Endothelial cell of umbilical vein (primary cell): ENCODE measurements at regions not wholly inside any gene's neighbourhood (a gene's known extent, or its start where the extent isn't known, plus 50 kb on each side); places are given as distances from the start of the nearest gene placed in this dataset.

Source experiments
- BruUV-seq: library from RNA; stranded (reverse); fragments of 400-500 nt; replicated peaks from 2 replicates; lab custom pipeline; 2021; lab: Mats Ljungman, UMichigan
- CTCF ChIA-PET: fragments of 300-600, 350-600 bp; sonication (Branson Sonifier 250); formaldehyde crosslinking; loops from one replicate; lab custom pipeline; 2021; ENCODE audit warnings: antibody characterized with exemption, inconsistent platforms; lab: Charles Lee
- POLR2A ChIA-PET: fragments of 300-600, 350-600 bp; sonication (Branson Sonifier 250); formaldehyde crosslinking; loops from one replicate; lab custom pipeline; 2021; ENCODE audit warnings: antibody characterized with exemption, inconsistent platforms; lab: Charles Lee
- DNase-seq: peaks from one replicate; pipeline ENCODE4 v3.0.0-alpha.2; 2011; ENCODE audit warnings: low read depth, low spot score
- FAIRE-seq: peaks from 2 replicates; lab custom pipeline; 2011; peaks lifted over from hg19 to GRCh38; lab: Jason Lieb, UNC
- H2AFZ ChIP-seq: 2 replicates; pipeline ENCODE4 v1.6.0; 2012; ENCODE audit warnings: low read depth, low read length, control low read depth, inconsistent platforms
- H3K27ac ChIP-seq: 2 replicates; pipeline ENCODE4 v1.5.1; 2011; ENCODE audit warnings: low read depth, mild to moderate bottlenecking, control low read depth, low read length, moderate library complexity; ENCODE audit not compliant: insufficient read depth
- H3K27me3 ChIP-seq, 2 experiments: 2 replicates each; pipeline versions ENCODE4 v1.6.0 to v1.6.1; 2011; ENCODE audit warnings: low read length in 2 of 2, mixed read lengths in 1 of 2; ENCODE audit not compliant: control insufficient read depth in 2 of 2, insufficient read depth in 2 of 2
- H3K36me3 ChIP-seq, 2 experiments: 2 replicates in 1 of 2; 3 replicates in 1 of 2; pipeline ENCODE4 v1.5.1; 2011; ENCODE audit warnings: low read length in 2 of 2, mild to moderate bottlenecking in 1 of 2, moderate library complexity in 1 of 2; ENCODE audit not compliant: control insufficient read depth in 2 of 2, insufficient read depth in 2 of 2; ENCODE audit errors: extremely low read depth in 1 of 2
- H3K4me1 ChIP-seq: 3 replicates; pipeline ENCODE4 v1.5.1; 2011; ENCODE audit warnings: mild to moderate bottlenecking, low read length; ENCODE audit not compliant: control insufficient read depth, insufficient read depth; ENCODE audit errors: extremely low read depth
- H3K4me2 ChIP-seq: 2 replicates; pipeline ENCODE4 v1.6.1; 2011; ENCODE audit warnings: low read length, control low read depth, mixed read lengths; ENCODE audit not compliant: insufficient read depth
- H3K4me3 ChIP-seq, 3 experiments: fragments of 200-600 bp in 1 of 3; sonication (generic), shearing (Covaris generic) in 1 of 3; replicated peaks in 1 of 3; 2 replicates each; pipeline ENCODE4 v1.5.1; 2011 to 2016; ENCODE audit warnings: control low read depth in 3 of 3, low read length in 3 of 3, mild to moderate bottlenecking in 2 of 3, inconsistent platforms in 1 of 3, low read depth in 1 of 3, moderate library complexity in 1 of 3; ENCODE audit not compliant: insufficient read depth in 1 of 3
- H3K79me2 ChIP-seq: 2 replicates; pipeline ENCODE4 v1.6.0; 2012; ENCODE audit warnings: low read length, inconsistent platforms; ENCODE audit not compliant: control insufficient read depth, insufficient read depth
- H3K9ac ChIP-seq: replicated peaks from 2 replicates; pipeline ENCODE3; 2011; ENCODE audit warnings: low read length, control low read depth; ENCODE audit not compliant: insufficient read depth; ENCODE audit errors: extremely low read depth
- H3K9me1 ChIP-seq: replicated peaks from 3 replicates; pipeline ENCODE4 v1.6.0; 2011; ENCODE audit warnings: mild to moderate bottlenecking, low read length; ENCODE audit not compliant: control insufficient read depth, insufficient read depth; ENCODE audit errors: extremely low read depth
- H3K9me3 ChIP-seq: replicated peaks from 2 replicates; pipeline ENCODE4 v1.5.1; 2012; ENCODE audit warnings: low read length, inconsistent platforms; ENCODE audit not compliant: control insufficient read depth, insufficient read depth
- H4K20me1 ChIP-seq: replicated peaks from 2 replicates; pipeline ENCODE3; 2011; ENCODE audit warnings: mild to moderate bottlenecking, low read length; ENCODE audit not compliant: control insufficient read depth, insufficient read depth; ENCODE audit errors: extremely low read depth
- CTCF ChIP-seq, 2 donors: IDR thresholded peaks; 1 replicate in 1 of 2; 2 replicates in 1 of 2; pipeline ENCODE4 v1.5.1; 2011; ENCODE audit warnings: low read length in 2 of 2, mild to moderate bottlenecking in 2 of 2, moderate library complexity in 2 of 2, control low read depth in 1 of 2, inconsistent platforms in 1 of 2, low read depth in 1 of 2; ENCODE audit not compliant: insufficient read depth in 1 of 2; ENCODE audit errors: extremely low read depth in 1 of 2
- EZH2 ChIP-seq: IDR thresholded peaks from 2 replicates; pipeline ENCODE4 v1.6.1; 2012; ENCODE audit warnings: borderline replicate concordance, low read depth, mild to moderate bottlenecking, moderate library complexity, low read length, inconsistent platforms; ENCODE audit not compliant: severe bottlenecking
- FOS ChIP-seq: IDR thresholded peaks from 2 replicates; pipeline ENCODE4 v1.6.1; 2011; ENCODE audit warnings: mild to moderate bottlenecking, low read length, moderate library complexity, borderline replicate concordance; ENCODE audit not compliant: insufficient read depth
- GATA2 ChIP-seq: IDR thresholded peaks from 2 replicates; pipeline ENCODE4 v1.7.0; 2011; ENCODE audit warnings: low read depth, mild to moderate bottlenecking, moderate library complexity, mixed read lengths, low read length; ENCODE audit not compliant: insufficient read length, insufficient read depth
- JUN ChIP-seq: IDR thresholded peaks from 2 replicates; pipeline ENCODE4 v1.6.1; 2011; ENCODE audit warnings: borderline replicate concordance, low read depth; ENCODE audit not compliant: insufficient read length, insufficient read depth
- MAX ChIP-seq: IDR thresholded peaks from 2 replicates; pipeline ENCODE4 v1.6.1; 2011; ENCODE audit not compliant: insufficient read depth, insufficient read length
- MYC ChIP-seq: IDR thresholded peaks from one replicate; pipeline ENCODE4 v1.6.1; 2011; ENCODE audit warnings: mild to moderate bottlenecking, low read depth, low read length
- POLR2A ChIP-seq: IDR thresholded peaks from 2 replicates; pipeline ENCODE4 v1.6.1; 2012; ENCODE audit warnings: low read depth, mild to moderate bottlenecking, control low read depth, low read length
- POLR2AphosphoS5 ChIP-seq: IDR thresholded peaks from 2 replicates; pipeline ENCODE4 v1.6.1; 2012; ENCODE audit warnings: low read depth, mild to moderate bottlenecking, control low read depth, low read length, moderate library complexity; ENCODE audit not compliant: insufficient read depth
- dilution Hi-C: fragments of 300-500 bp; cut with MboI; formaldehyde crosslinking; loops from one replicate; pipeline ENCODE4 v1.15.0; 2019; ENCODE audit warnings: low sequenced_read_pairs; ENCODE audit not compliant: extremely low pct_ligation_motif_present
- intact Hi-C: fragments of 100-400 bp; cut with micrococcal nuclease; formaldehyde crosslinking; loops from one replicate; pipeline ENCODE4 v1.10.0; 2022

GRCh38 chr5:98713856-98714255 is 59.6 kb upstream of the RGMB start:
- no peaks in the 10 kb centered on the region for H3K9me1 ChIP-seq
- dilution Hi-C loops: no loop called here
- no peaks in the 10 kb centered on the region for H3K27me3 ChIP-seq
- TF ChIP-seq JUN (no peak), FOS (no peak), MYC (no peak), EZH2 (no peak), CTCF (IDR thresholded peaks at IDR 0.05; ENCODE audit: extremely low read depth in 1 of 2, insufficient read depth in 1 of 2, low read depth in 1 of 2, low read length in 2 of 2) (no peak), POLR2AphosphoS5 (no peak), GATA2 (no peak), MAX (no peak), POLR2A (no peak)
- no peak overlapping the region for H2AFZ ChIP-seq
- H4K20me1 ChIP-seq: no peaks in the 10 kb centered on the region
- H3K9ac ChIP-seq: no peak overlapping the region
- DNase-seq (no peak), FAIRE-seq (no peak)
- H3K4me1 ChIP-seq: no peaks in the 10 kb centered on the region
- ChIA-PET POLR2A (no interaction called here), CTCF (no interaction called here)
- intact Hi-C loops: no loop called here
- H3K9me3 ChIP-seq: no peaks in the 10 kb centered on the region
- no peaks in the 10 kb centered on the region for H3K79me2 ChIP-seq
- no TSS peak for BruUV-seq
- no peak overlapping the region for H3K4me2 ChIP-seq
- H3K4me3 ChIP-seq: no peak overlapping the region
- H3K36me3 ChIP-seq: no peaks in the 10 kb centered on the region
- no peak overlapping the region for H3K27ac ChIP-seq
